ENCODE measurements at regions not wholly inside any gene's neighbourhood (a gene's known extent, or its start where the extent isn't known, plus 50 kb on each side); places are given as distances from the start of the nearest gene placed in this dataset.

- no peak for DNase-seq
Observed at GRCh38 chr1:43065191-43065590, 106.5 kb upstream of the SLC2A1 start.

- no peak for DNase-seq
Observed at GRCh38 chr1:43063394-43064219, 104.9 kb upstream of the SLC2A1 start.

GRCh38 chr1:43062527-43063095, 103.9 kb upstream of the SLC2A1 start:
- DNase-seq = no peak

GRCh38 chr1:43061757-43062156, 103.1 kb upstream of the SLC2A1 start:
- DNase-seq = no peak

GRCh38 chr1:43059640-43060574, 101.2 kb upstream of the SLC2A1 start:
- DNase-seq = no peak

DNA sequence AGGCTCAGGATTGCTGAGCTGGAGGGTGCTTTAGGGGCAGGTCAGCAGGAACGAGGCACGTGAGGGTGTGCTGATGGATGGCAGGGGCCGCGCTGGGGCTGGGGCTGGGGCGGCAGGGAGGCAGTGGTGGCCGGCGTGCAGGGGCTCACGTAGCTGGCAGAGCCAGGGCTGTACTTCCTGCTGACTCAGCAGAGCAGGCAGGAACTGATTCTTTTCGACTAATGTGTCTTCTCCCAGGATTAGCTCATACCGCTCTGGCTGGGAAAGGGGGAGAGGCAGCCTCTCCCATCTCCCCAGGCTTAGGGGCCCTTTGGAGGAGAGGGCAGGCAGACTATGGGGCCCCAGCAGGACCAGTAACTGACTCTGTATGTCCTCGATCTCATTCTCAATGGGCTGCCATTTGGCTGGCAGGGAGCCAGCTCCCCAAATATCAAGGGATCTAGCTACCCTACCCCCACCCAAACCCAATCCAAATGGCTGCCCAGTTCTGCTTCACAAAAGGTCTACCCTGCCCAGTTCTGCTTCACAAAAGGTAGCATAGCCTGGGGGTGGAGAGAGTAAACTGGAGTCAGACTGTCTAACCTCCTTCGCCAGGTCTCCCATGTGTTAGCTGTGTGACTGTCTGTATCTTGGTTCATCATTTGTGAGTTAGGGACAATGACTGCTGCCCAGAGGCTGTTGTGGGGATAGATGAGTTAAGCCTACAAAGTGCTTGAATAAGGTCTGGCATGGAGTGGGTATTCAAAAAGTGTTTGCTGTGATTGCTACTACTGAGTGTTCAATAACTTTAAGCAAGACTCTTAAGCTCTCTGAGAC, 100.1 kb upstream of the SLC2A1 start:
- no peak for DNase-seq

DNA sequence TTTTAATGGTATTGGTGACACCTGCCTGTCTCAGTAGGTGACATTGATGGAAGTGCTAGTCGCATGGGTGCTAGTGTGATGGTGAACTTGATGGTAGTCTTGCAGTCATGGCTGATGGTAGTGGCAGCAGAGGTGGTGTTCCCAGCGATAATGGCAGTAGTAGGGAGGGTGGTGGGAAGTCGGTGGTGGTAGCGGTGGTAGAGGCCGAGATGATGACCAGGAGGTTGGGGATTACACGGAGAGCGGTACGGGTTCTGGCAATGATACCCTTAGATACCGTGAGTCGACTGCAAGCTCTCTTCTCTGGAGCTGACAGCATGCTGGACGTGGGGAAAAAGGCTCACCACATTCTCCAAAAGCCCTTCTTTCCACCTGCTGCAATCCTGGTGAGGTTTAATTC, 99.4 kb upstream of the SLC2A1 start:
- no peak for DNase-seq

DNA sequence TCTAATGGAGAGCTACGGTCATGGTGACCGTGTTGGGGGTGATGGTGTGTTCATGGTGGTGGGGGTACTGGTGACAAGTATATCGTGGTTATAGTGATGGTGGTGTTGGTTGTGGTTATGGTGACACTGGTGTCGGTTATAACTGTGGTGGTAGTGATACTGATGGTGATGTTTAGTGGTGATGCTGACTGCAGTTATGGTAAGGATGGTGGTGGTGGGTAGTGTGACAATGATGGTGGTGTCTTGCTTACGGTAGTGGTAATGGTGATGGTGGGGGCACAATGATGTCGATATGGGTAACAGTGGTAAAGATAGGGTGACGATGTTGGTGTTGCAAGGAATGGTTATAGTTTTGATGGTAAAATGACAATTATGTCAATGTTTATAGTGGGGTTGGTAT, 98.9 kb upstream of the SLC2A1 start:
- DNase-seq = no peak

GRCh38 chr1:43056981-43057391, 98.3 kb upstream of the SLC2A1 start:
- DNase-seq = no peak

DNA sequence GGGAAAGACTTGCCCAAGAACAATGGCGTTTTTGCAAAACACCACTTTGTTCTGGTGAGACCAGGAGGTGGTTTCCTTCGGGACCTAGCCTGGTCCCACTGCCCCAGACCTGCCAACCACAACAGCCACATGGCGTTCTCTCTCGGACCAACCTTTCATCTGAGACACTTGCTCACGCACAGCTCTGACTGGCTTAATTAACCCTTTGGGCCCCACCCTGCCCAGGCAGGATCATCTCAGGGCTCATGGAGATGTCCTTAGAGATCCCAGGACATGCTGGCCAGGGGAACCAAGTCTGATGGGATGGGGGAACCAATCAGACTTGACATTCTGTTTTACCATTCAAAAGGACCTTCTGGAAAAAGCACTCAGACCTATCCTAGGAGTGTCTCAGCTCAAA, 97.8 kb upstream of the SLC2A1 start:
- no peak for DNase-seq

- no peak for DNase-seq
Observed at GRCh38 chr1:43054961-43055360, 96.3 kb upstream of the SLC2A1 start.

DNA sequence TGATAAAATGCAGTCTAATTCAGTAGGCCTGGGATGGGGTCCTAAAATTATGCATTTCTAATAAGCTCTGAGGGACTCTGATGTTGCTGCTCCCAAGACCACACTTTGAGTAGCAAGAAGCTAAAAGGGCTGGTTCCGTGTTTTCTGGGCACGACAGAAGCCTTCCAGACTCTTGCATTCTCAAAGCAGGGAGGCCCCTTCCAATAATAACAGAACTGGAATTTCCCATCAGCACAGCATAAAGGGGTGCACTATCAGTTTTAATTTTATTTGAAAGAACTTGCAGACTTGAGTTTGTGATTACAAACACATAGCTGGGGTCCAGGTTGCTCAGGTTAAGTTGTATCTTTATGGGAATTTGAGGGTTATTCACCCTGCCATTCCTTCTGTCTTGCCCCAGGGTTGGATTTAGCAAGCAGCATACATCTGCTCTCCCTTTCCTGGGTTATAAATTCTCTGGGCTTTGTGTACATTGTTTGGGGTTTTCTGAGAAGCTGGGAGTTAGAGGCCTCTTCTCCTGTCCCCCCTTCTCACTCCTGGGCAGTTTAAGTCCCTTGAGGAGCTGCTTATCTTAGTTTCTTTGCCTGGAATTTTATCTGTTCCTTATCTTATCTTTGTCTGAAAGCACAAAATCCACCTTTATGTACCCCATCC, 94.2 kb upstream of the SLC2A1 start:
- DNase-seq = no peak

- DNase-seq = no peak
Observed at GRCh38 chr1:43052322-43052721, 93.7 kb upstream of the SLC2A1 start.

GRCh38 chr1:43049481-43049880, 90.8 kb upstream of the SLC2A1 start:
- DNase-seq = no peak

GRCh38 chr1:43048601-43049011, 89.9 kb upstream of the SLC2A1 start:
- no peak for DNase-seq

DNA sequence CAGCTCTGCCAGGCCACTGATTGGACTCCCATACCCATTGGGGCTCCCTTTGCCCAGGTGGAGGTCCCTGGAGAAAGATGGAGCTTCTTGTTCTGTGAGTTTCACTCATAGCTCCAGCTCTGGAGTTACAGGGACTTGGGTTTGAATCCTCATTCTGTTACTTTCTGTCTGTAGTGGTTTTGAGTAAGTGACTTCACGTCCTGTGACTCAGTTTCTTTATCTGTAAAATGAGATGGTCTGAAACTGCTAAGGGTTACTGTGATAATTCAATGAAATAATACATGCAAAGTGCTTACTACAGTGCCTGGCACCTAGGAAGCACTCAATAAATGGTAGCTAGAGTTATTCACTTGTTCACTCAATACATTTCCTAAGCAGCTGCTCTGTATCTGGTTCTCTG, 88.5 kb upstream of the SLC2A1 start:
- no peak for DNase-seq

- no peak for DNase-seq
Observed at GRCh38 chr1:43044572-43045361, 86.1 kb upstream of the SLC2A1 start.

DNA sequence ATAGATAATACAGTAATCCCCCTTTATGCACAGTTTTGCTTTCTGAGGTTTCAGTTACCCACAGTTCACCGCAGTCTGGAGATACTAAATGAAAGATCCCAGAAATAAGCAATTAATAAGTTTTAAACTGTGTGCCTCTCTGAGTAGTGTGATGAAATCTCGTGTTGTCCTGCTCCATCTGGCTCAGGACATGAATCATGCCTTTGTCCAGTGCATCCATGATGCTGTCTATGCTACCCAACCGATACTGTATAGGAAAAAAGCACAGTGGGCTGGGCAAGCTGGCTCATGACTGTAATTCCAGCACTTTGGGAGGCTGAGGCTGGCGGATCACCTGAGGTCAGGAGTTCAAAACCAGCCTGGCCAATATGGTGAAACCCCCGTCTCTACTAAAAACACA, 85.0 kb upstream of the SLC2A1 start:
- no peak for DNase-seq

DNA sequence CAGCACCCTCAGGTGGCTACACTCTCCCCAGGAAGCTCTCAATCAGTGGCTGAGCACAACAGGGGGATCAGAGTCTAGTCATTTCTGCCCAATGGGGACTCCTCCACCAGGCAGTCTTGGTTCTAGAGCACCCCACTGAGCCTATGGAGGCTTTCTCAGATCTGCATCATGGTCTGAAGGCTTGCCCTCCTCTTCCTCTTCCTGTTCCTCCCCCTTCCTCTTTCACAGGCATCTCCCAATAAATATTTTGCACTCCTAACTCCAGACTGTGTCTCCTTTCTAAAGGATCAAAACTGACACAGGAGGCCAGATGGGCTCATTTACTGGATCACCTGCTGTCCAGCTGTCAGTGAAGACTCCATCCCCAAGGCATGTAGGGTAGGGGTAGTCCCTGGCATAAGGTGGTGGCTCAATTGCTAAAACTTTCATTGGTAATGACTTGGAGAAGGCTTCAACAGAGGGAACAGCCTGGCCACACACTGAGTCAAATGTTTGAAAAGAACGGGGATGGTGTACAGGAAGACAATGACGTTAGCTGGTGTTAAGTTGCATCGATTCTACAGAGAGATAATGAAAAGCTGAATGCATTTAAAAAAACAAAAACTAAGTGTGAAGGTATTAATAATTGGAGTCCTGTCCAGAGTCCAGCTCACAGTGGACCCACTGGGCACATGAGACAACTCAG, 84.2 kb upstream of the SLC2A1 start:
- DNase-seq = no peak

DNA sequence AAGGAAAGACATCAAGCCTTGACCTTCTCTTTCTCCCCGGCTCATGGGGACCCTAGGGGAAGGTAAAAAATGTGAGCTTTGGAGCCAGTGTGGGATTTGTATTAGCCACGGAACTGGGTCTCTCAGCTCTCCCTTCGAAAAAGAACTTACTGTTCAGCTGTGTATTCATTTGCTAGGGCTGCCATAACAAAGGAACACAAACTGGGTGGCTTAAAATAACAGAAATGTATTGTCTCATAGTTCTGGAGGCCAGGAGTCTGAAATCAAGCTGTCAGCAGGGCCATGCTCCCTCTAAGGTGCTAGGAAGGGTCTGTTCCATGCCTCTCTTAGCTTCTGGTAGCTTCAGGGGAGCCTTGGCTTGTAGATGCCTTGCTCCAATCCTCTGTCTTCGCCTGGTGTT, 83.5 kb upstream of the SLC2A1 start:
- DNase-seq = no peak

GRCh38 chr1:43041591-43041990, 82.9 kb upstream of the SLC2A1 start:
- no peak for DNase-seq
